Stimulated activated effector memory CD8-positive, alpha-beta T cell treated with anti-CD3 and anti-CD28 coated beads, Interleukin-12 subunit alpha, Interleukin-12 subunit beta, amount 100 ng/mL, for 72 hours (primary cell): ENCODE measurements at regions not wholly inside any gene's neighbourhood (a gene's known extent, or its start where the extent isn't known, plus 50 kb on each side); places are given as distances from the start of the nearest gene placed in this dataset.
"Not testable (repeated sequence)": the region's sequence is repeated elsewhere in the genome, so short reads cannot be mapped to it uniquely, and the experiment has no call there.

Experiments used
- ATAC-seq: fragments of 150-1000 bp; cut with Tn5 transposase; 2 replicates; pipeline ENCODE4 v1.10.0; 2021
- DNase-seq, 2 donors: peaks; one replicate each; pipeline ENCODE4 v3.0.0; 2021 to 2022; ENCODE audit warnings: low spot score in 2 of 2
- H3K27ac Mint-ChIP-seq: one replicate; pipeline ENCODE4 v1.8.0; 2022; ENCODE audit warnings: mild to moderate bottlenecking, mixed read lengths
- H3K36me3 Mint-ChIP-seq: one replicate; pipeline ENCODE4 v1.8.0; 2022; ENCODE audit warnings: mild to moderate bottlenecking, mixed read lengths
- H3K4me1 Mint-ChIP-seq: one replicate; pipeline ENCODE4 v1.8.0; 2022; ENCODE audit warnings: mixed read lengths
- H3K4me3 Mint-ChIP-seq: one replicate; pipeline ENCODE4 v1.8.0; 2022; ENCODE audit warnings: mild to moderate bottlenecking, mixed read lengths
- H3K9me3 Mint-ChIP-seq: one replicate; pipeline ENCODE4 v1.8.0; 2022; ENCODE audit warnings: mixed read lengths

DNA sequence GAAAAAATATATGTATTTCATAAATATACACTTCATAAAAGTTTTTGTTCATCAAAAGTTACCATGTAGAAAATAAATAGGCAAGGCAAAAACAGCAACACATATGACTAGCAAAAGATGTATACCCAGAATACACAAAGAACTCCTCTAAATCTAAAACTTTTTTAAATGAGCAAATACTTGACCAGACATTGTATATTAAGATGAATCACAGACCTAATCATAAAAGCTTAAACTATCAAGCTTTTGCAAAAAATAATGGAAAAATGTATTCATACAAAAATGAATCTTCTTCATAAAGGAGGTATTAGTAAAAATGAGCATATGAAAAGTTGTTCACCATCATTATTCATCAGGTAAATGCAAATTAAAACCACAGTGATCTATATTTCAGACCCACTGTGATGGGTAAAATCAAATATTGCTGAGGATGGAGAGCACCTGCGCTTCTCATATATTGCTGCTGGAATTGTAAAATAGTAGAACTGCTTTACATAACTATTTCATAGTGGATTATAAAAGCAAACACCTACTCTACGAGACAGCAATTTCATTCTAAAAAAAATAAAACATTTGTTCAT is 78.3 kb upstream of the RGS1 start:
- Mint-ChIP-seq H3K4me1 (no peaks in the 10 kb centered on the region), H3K4me3 (no peak overlapping the region), H3K36me3 (no peaks in the 10 kb centered on the region), H3K9me3 (no peaks in the 10 kb centered on the region), H3K27ac (no peak overlapping the region)
- DNase-seq (no peak), ATAC-seq (no peak)

DNA sequence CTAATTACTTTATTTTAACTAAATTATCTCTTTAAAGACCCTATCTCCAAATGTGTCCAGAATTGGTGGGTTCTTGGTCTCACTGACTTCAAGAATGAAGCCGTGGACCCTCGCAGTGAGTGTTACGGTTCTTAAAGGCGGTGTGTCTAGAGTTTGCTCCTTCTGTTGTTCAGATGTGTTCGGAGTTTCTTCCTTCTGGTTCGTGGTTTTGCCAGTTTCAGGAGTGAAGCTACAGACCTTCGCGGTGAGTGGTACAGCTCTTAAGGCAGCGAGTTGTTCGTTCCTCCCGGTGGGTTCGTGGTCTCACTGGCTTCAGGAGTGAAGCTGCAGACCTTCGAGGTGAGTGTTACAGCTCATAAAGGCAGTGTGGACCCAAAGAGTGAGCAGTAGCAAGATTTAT is 77.5 kb upstream of the RGS1 start:
- not testable (repeated sequence) for H3K4me1 Mint-ChIP-seq, H3K4me3 Mint-ChIP-seq, H3K36me3 Mint-ChIP-seq, ATAC-seq, H3K9me3 Mint-ChIP-seq, H3K27ac Mint-ChIP-seq, DNase-seq

DNA sequence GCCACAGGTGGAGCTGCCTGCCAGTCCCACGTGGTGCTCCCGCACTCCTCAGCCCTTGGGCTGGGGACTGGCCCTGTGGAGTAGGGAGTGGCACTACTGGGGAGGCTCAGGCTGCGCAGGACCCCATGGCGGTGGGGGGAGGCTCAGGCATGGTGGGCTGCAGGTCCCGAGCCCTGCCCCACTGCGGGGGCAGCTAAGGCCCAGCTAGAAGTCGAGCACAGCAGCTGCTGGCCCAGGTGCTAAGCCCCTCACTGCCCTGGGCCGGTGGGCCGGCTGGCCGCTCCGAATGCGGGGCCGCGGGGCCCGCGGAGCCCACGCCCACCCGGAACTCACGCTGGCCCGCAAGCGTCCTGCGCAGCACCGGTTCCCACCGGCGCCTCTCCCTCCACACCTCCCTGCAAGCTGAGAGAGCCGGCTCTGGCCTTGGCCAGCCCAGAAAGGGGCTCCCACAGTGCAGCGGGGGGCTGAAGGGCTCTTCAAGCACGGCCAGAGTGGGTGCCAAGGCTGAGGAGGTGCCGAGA is 76.5 kb upstream of the RGS1 start:
- H3K9me3 Mint-ChIP-seq, H3K4me1 Mint-ChIP-seq: not testable (repeated sequence)

DNA sequence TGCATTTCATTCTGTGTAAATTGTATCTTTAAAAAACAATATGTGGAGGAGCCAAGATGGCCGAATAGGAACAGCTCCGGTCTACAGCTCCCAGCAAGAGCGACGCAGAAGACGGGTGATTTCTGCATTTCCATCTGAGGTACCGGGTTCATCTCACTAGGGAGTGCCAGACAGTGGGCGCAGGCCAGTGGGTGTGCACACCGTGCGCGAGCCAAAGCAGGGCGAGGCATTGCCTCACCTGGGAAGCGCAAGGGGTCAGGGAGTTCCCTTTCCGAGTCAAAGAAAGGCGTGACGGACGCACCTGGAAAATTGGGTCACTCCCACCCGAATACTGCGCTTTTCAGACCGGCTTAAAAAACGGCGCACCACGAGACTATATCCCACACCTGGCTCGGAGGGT is 75.0 kb upstream of the RGS1 start:
- not testable (repeated sequence) for H3K36me3 Mint-ChIP-seq, H3K27ac Mint-ChIP-seq, H3K9me3 Mint-ChIP-seq, ATAC-seq, DNase-seq, H3K4me1 Mint-ChIP-seq, H3K4me3 Mint-ChIP-seq

More for the DNA sequence above, 76.5 kb upstream of the RGS1 start:
- not testable (repeated sequence) for DNase-seq, H3K27ac Mint-ChIP-seq, H3K36me3 Mint-ChIP-seq, H3K4me3 Mint-ChIP-seq, ATAC-seq

DNA sequence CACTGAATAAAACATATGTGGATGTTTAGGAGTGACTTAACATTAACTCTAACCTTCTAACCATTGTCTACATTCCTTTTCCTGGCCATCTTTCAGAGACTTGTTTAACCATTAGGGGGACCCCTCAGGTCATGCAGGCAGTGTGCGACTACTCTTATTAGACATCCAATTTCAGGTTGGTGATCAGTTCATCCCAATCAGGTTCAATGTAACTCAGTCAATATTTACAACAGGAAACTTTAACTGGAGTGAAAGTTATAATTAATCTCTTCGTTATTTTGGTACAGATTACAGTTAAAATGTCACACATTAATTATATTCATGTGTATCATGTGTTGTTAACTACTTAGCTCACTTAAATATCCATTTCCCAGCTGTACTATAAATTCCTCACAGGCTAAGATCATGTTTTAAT is 68.8 kb upstream of the RGS1 start:
- Mint-ChIP-seq H3K4me3 (no peak overlapping the region), H3K27ac (no peak overlapping the region), H3K36me3 (no peaks in the 10 kb centered on the region), H3K4me1 (peaks cover 11% of the 10 kb centered on the region), H3K9me3 (no peaks in the 10 kb centered on the region)
- no peak for DNase-seq
- peak; percentile 76 for ATAC-seq

DNA sequence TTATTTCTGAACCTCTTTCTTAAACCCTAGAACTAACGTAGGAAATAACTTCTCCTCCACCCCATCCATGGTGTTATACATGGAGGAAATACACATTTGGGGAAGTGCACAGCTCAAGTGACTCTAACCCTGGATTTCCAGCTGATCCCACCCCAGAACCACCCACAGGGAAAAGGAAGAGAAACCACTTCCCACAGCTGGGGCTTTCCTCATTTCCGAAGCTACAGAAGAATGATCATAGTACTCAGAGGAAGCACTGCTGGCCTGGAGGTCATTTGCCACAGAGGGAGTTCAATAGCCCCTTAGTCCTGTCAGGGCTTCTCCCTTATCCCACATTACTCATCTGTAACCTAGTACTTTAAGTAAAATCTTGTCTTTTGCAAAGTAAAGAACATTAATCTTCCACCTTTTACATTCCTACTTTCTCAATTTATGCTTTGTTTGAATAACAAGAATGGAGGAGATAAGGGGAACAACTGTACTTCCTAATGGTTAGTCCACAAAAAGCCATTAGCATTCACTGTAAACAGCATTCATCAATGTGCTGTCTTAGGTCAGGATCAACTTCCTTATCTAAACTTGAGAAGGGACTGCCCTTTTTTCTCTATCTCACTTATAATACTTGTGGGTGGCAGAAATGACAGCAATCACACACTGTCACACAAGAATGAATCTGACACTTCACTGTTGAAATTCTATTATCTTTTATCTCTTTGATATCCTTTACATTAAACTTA is 63.0 kb upstream of the RGS1 start:
- peaks cover 10% of the 10 kb centered on the region for H3K36me3 Mint-ChIP-seq
- ATAC-seq (no peak), DNase-seq (no peak)
- H3K27ac Mint-ChIP-seq = peak overlapping the region; percentile 81
- peak overlapping the region; percentile 24 for H3K4me3 Mint-ChIP-seq
- no peaks in the 10 kb centered on the region for H3K9me3 Mint-ChIP-seq
- peaks cover 43% of the 10 kb centered on the region for H3K4me1 Mint-ChIP-seq

DNA sequence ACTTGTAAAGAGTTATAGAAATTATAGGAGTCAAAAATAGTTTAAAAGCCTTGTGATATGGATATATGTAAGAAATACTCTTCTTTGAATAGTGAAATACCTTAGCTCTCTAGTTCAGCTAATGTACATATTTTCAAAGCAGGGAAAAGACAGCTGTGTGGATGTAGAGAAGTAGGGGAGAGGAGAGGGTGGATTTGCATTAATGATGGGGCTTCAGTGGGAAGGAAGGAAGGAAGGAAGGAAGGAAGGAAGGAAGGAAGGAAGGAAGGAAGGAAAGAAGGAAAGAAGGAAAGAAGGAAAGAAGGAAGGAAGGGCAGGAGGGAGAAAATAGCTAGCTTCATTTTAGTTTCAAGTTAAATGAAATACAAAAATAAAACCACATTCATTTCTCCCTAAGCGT is 62.4 kb upstream of the RGS1 start:
- Mint-ChIP-seq H3K27ac (peak overlapping the region; percentile 81), H3K36me3 (peaks cover 10% of the 10 kb centered on the region), H3K4me1 (peaks cover 46% of the 10 kb centered on the region), H3K9me3 (no peaks in the 10 kb centered on the region), H3K4me3 (peak overlapping the region; percentile 24)
- no peak for DNase-seq
- ATAC-seq = no peak

DNA sequence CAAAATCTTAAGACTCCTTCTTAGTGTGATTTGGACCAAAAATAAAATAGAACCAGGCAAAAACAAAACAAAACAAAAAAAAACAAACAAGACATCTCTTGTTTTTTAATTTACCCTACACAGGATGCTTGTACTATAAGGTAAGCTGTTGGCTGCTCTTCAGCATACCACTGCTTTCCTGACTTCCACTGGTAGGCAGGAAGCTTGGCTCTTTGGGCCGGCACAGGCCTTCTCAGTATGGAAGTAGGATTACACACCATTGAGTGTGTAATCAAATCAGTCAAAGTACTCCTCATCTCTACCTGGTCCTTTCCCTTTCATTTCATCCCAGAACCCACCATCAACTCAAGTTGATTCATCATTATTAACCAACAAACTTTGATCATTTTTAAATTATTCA is 61.9 kb upstream of the RGS1 start:
- DNase-seq (no peak), ATAC-seq (no peak)

DNA sequence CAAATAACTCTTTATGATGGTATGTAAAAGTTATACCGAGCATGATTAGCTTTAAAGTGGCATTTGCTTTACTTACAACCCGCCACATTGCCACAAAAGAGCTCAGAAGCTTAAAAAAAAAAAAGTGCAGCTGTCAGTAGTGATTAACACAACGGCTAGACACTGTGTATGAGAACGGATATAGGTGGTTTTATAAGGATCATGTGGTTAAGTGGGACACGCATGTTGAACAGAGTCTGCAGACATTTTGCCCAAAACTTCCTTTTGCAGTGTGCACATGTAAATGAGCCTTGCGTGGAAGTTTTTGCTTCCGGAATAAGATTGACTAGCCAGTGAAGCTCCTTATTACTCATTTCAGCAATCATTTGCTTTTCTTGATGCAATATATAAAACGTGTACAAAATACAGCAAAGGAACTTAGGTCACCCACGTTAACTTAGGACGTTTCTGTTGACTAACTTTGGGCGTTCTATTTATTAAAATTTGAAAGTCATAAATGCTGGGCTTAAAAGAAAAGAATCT is 58.7 kb upstream of the RGS1 start:
- DNase-seq = peak; percentile 33 to 77
- Mint-ChIP-seq H3K36me3 (peaks cover 10% of the 10 kb centered on the region), H3K4me1 (peaks cover 61% of the 10 kb centered on the region), H3K27ac (peak overlapping the region; percentile 86), H3K9me3 (no peaks in the 10 kb centered on the region), H3K4me3 (peak overlapping the region; percentile 53)
- ATAC-seq = peak; percentile 98

More for the DNA sequence above, 61.9 kb upstream of the RGS1 start:
- peaks cover 10% of the 10 kb centered on the region for H3K36me3 Mint-ChIP-seq
- H3K27ac Mint-ChIP-seq = no peak overlapping the region
- peaks cover 46% of the 10 kb centered on the region for H3K4me1 Mint-ChIP-seq
- no peak overlapping the region for H3K4me3 Mint-ChIP-seq
- no peaks in the 10 kb centered on the region for H3K9me3 Mint-ChIP-seq

DNA sequence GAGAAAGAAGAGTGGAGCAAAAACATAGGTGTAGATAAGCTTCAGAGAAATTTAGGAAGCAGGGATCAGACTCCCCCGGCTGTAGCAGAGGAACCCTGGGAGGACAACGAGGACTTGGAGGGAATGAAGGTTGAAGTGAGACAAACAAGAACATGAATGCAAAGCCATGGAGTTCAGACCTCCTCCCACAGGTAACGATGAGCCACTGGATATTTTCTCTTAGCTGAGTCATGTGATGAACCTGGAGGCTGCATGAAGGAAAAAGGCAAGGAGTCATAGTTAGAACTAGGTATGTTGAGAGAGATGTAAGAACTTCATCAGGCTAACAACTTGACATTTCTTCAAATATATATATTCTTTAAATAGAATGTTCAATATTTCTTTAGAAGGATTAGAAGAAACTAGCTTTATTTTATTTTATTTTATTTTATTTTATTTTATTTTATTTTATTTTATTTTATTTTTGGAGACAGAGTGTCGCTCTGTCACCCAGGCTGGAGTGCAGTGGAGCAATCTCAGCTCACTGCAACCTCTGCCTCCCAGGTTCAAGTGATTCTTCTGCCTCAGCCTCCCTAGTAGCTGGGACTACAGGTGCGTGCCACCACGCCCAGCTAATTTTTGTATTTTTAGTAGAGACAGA is 57.7 kb upstream of the RGS1 start:
- peak overlapping the region; percentile 86 for H3K27ac Mint-ChIP-seq
- not testable (repeated sequence) for DNase-seq, H3K36me3 Mint-ChIP-seq, H3K9me3 Mint-ChIP-seq, ATAC-seq
- H3K4me3 Mint-ChIP-seq = peak overlapping the region; percentile 53
- H3K4me1 Mint-ChIP-seq = peaks cover 60% of the 10 kb centered on the region

DNA sequence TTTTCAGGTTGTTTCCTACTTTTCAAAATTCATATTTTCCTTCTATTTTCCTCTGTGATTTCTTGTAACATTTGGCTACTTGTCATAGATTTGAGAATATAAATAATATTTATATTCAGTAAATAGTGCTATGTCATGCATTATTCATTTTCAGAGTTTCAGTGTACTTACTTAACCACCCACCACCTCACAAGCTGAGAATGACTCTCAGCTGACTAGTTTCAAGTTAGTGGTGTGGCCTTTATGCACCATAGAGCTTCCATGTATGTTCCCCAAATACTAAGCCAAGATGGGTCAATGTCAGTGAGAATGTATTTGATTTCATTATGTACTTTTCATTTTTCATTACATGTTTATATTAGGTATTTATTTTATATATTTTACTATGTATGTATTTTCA is 56.9 kb upstream of the RGS1 start:
- Mint-ChIP-seq H3K4me1 (peaks cover 59% of the 10 kb centered on the region), H3K27ac (peak overlapping the region; percentile 86)
- peak; percentile 76 for ATAC-seq

DNA sequence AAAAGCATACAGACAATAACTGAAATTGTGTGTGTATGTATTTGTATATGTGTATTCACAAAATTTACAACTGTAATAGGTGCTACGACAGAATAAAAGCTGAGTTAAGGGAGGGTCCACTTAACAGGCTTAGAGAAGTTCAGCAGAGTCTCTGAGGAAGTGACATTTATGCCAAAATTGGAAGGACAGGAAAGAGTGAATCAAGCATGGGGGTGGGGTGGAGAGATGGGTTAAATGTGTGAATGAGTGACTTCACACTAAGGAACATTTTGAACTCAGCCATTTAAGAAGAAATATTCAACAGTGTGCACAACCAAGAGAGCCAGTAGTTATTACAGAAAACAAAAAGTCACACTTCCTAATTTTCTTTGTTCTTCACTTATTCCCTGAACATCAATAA is 53.8 kb upstream of the RGS1 start:
- peaks cover 6% of the 10 kb centered on the region for H3K9me3 Mint-ChIP-seq
- H3K27ac Mint-ChIP-seq = peak overlapping the region; percentile 83
- peaks cover 6% of the 10 kb centered on the region for H3K36me3 Mint-ChIP-seq
- ATAC-seq (peak; percentile 24), DNase-seq (no peak)
- H3K4me3 Mint-ChIP-seq = peak overlapping the region; percentile 7
- peaks cover 61% of the 10 kb centered on the region for H3K4me1 Mint-ChIP-seq

More for the DNA sequence above, 56.9 kb upstream of the RGS1 start:
- Mint-ChIP-seq H3K9me3 (no peaks in the 10 kb centered on the region), H3K4me3 (no peak overlapping the region), H3K36me3 (peaks cover 10% of the 10 kb centered on the region)
- no peak for DNase-seq

DNA sequence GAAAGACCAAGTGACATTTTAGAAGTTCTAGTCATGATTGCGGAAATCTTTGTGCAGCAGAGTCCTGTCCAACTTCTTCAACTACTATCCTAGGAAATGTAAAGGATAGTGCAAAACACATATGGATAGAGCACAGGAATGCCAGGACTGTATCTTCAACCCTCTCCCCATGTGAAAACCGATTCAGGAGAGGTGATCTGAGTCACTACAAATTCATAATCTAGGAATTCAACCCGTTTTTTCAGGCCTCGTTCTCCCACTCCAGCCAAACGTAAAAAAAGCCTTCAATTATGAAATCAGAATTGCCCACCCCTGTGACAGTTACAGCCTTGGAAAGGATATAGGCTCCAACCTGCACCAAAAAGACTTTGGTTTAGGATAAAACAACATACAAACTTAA is 52.9 kb upstream of the RGS1 start:
- H3K27ac Mint-ChIP-seq = no peak overlapping the region
- H3K4me3 Mint-ChIP-seq = no peak overlapping the region
- ATAC-seq (no peak), DNase-seq (no peak)
- peaks cover 6% of the 10 kb centered on the region for H3K9me3 Mint-ChIP-seq
- peaks cover 52% of the 10 kb centered on the region for H3K4me1 Mint-ChIP-seq
- H3K36me3 Mint-ChIP-seq = no peaks in the 10 kb centered on the region

DNA sequence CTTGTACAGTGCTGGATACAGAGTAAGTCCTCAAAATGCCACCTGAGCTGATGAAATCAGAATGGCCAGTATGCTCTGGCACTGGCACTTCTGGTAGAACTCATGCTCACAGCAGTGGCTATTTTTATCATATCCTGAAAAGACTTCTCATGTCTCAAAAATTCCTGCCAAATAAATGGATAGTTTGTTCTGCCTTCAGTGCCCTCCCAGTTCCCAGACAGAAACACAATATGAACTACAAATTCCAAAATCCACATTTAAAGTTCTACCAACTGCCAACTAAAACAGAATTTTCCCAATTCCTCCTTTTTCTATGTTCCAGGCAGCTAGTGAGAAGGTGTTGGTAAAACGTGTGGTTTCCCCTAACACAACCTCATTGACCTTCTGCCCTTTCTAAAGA is 51.4 kb upstream of the RGS1 start:
- peaks cover 59% of the 10 kb centered on the region for H3K4me1 Mint-ChIP-seq
- no peak overlapping the region for H3K4me3 Mint-ChIP-seq
- DNase-seq (no peak), ATAC-seq (no peak)
- H3K27ac Mint-ChIP-seq = peak overlapping the region; percentile 12
- H3K36me3 Mint-ChIP-seq = no peaks in the 10 kb centered on the region
- peaks cover 6% of the 10 kb centered on the region for H3K9me3 Mint-ChIP-seq
